Endothelial cell of umbilical vein (primary cell): ENCODE measurements at regions not wholly inside any gene's neighbourhood (a gene's known extent, or its start where the extent isn't known, plus 50 kb on each side); places are given as distances from the start of the nearest gene placed in this dataset.
"Not testable (repeated sequence)": the region's sequence is repeated elsewhere in the genome, so short reads cannot be mapped to it uniquely, and the experiment has no call there.

Source experiments
- EZH2 ChIP-seq: IDR thresholded peaks from 2 replicates; pipeline ENCODE4 v1.6.1; 2012; ENCODE audit warnings: borderline replicate concordance, low read depth, mild to moderate bottlenecking, moderate library complexity, low read length, inconsistent platforms; ENCODE audit not compliant: severe bottlenecking
- FOS ChIP-seq: IDR thresholded peaks from 2 replicates; pipeline ENCODE4 v1.6.1; 2011; ENCODE audit warnings: mild to moderate bottlenecking, low read length, moderate library complexity, borderline replicate concordance; ENCODE audit not compliant: insufficient read depth
- JUN ChIP-seq: IDR thresholded peaks from 2 replicates; pipeline ENCODE4 v1.6.1; 2011; ENCODE audit warnings: borderline replicate concordance, low read depth; ENCODE audit not compliant: insufficient read length, insufficient read depth
- POLR2A ChIP-seq: IDR thresholded peaks from 2 replicates; pipeline ENCODE4 v1.6.1; 2012; ENCODE audit warnings: low read depth, mild to moderate bottlenecking, control low read depth, low read length
- POLR2AphosphoS5 ChIP-seq: IDR thresholded peaks from 2 replicates; pipeline ENCODE4 v1.6.1; 2012; ENCODE audit warnings: low read depth, mild to moderate bottlenecking, control low read depth, low read length, moderate library complexity; ENCODE audit not compliant: insufficient read depth
- TF ChIP-seq, protein P1 (sequence below), 2 donors: IDR thresholded peaks; 1 replicate in 1 of 2; 2 replicates in 1 of 2; pipeline ENCODE4 v1.5.1; 2011; ENCODE audit warnings: low read length in 2 of 2, mild to moderate bottlenecking in 2 of 2, moderate library complexity in 2 of 2, control low read depth in 1 of 2, inconsistent platforms in 1 of 2, low read depth in 1 of 2; ENCODE audit not compliant: insufficient read depth in 1 of 2; ENCODE audit errors: extremely low read depth in 1 of 2
- TF ChIP-seq, protein P2 (sequence below): IDR thresholded peaks from 2 replicates; pipeline ENCODE4 v1.6.1; 2011; ENCODE audit not compliant: insufficient read depth, insufficient read length

DNA sequence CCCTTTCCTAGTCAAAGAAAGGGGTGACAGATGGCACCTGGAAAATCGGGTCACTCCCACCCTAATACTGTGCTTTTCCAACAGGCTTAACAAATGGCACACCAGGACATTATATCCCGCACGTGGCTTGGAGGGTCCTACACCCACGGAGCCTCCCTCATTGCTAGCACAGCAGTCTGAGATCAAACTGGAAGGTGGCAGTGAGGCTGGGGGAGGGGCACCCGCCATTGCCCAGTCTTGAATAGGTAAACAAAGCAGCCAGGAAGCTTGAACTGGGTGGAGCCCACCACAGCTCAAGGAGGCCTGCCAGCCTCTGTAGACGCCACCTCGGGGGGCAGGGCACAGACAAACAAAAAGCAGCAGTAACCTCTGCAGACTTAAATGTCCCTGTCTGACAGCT is 249.2 kb upstream of the ALG10 start:
- not testable (repeated sequence) for TF ChIP-seq FOS, POLR2A, EZH2, POLR2AphosphoS5, JUN
- TF ChIP-seq, protein P1, sequence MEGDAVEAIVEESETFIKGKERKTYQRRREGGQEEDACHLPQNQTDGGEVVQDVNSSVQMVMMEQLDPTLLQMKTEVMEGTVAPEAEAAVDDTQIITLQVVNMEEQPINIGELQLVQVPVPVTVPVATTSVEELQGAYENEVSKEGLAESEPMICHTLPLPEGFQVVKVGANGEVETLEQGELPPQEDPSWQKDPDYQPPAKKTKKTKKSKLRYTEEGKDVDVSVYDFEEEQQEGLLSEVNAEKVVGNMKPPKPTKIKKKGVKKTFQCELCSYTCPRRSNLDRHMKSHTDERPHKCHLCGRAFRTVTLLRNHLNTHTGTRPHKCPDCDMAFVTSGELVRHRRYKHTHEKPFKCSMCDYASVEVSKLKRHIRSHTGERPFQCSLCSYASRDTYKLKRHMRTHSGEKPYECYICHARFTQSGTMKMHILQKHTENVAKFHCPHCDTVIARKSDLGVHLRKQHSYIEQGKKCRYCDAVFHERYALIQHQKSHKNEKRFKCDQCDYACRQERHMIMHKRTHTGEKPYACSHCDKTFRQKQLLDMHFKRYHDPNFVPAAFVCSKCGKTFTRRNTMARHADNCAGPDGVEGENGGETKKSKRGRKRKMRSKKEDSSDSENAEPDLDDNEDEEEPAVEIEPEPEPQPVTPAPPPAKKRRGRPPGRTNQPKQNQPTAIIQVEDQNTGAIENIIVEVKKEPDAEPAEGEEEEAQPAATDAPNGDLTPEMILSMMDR (IDR thresholded peaks at IDR 0.05; ENCODE audit: extremely low read depth in 1 of 2, insufficient read depth in 1 of 2, low read depth in 1 of 2, low read length in 2 of 2), result not testable (repeated sequence)
- TF ChIP-seq, protein P2, sequence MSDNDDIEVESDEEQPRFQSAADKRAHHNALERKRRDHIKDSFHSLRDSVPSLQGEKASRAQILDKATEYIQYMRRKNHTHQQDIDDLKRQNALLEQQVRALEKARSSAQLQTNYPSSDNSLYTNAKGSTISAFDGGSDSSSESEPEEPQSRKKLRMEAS, result not testable (repeated sequence)
